ENCODE measurements at regions not wholly inside any gene's neighbourhood (a gene's known extent, or its start where the extent isn't known, plus 50 kb on each side); places are given as distances from the start of the nearest gene placed in this dataset.
"Not testable (repeated sequence)": the region's sequence is repeated elsewhere in the genome, so short reads cannot be mapped to it uniquely, and the experiment has no call there.

DNA sequence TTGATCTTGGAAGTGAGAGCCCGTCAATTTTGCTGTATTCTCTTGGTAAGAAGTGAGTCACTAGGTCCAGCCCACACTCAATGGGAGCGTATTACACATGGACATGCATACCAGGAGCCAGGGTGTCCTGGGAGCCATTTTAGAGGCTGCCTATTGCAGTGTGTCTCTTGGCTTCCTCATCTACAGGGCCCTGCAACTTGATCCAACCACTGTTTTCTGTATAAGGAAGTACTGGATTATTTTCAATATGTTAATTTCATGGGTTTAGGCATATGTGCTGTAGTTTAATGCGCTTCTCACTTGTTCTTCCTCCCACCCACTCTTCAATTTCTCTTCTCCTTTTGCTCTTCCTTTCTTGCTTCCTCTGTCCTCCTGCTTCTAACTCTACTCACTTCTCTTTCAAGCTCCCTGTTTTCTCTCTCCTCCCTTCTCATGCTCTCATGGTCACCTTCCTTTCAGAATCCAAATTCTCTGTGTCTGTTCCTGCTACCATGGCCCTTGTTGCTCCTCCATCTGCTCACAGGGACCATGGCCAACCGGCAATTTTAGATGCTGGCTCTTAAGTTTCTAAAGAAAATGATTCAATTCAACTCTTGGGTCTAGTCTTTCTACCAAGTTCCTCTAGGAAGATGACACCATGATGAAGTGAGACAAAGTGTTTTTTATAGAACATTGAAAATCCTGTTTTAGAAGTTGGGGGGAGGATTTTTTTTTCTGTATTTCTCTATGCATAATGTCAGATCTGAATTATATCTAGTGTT is 152.0 kb upstream of the ZEB2 start:
- DNase-seq, result no peak

DNA sequence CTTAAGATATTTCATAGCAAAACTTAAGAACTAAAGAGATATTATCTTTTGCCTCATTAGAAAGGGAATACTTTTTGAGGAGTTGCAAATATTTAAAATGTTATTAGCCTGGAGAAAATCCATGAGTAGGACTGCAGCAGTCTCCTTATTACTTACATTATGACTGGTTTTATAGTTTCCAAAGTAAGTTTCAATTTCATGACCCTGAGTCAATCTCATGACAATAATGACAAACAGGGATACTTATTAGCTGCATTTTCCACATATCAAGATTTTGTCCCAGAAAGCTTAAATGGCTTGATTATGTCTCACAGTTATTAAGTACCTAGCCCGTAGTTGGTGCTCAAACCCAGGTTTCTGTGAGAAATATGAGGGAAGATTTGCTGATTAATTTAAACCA is 150.8 kb upstream of the ZEB2 start:
- DNase-seq, result no peak

DNA sequence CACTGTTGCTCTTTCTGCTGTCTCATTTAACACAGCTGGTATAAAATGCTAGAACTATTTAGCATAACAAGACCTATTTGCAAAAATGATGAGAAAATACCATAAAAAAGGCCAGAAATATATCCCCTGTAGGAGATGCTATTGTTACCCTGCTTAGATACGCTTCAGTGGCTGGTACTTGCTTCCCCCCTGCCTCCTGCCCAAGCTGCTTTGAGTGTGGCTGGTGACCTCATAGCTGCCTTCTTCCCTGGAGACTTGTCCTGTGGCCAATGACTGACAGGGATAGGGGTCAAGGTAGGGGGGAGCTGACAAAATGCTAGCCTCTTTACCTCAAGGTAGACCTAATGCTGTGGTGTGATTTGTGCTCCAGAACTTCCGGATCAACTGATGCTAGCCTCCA is 150.2 kb upstream of the ZEB2 start:
- DNase-seq, result no peak

DNA sequence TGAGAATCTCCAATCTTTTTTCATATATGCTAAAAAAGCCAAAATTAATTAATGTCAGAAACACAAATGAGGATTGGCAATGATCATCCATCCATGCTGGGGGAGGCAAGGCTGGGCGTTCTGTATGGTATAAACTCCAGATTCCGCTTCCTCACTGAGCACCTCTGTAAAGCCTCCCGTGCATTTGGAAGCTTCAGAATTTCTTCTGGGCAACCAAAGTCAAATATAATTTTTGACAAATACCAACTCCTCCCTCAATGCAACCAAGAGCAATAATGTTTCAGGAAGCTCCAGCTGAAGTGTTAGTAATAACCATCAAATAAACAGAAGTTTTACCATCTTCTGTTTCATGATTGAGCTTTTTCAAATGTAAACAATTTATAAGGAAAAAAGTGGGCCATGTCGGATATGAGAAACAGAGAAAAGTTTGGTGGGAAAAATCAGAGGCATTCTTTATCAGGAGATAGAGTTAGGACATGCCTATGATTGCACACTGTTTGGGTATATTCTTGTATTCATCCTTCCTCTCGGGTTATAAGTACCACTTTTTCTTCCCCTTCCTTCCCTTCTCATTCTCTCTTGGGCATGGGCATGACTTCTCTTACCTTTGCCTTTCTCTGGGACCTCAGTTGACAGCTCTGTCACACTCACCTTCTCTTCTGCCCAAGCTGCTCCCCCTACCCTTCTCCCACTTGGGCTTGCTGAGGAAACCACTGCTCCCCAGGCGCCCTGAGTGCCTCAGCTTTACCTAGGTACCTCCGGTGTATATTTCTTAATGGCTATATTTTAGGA is 149.5 kb upstream of the ZEB2 start:
- no peak for DNase-seq

DNA sequence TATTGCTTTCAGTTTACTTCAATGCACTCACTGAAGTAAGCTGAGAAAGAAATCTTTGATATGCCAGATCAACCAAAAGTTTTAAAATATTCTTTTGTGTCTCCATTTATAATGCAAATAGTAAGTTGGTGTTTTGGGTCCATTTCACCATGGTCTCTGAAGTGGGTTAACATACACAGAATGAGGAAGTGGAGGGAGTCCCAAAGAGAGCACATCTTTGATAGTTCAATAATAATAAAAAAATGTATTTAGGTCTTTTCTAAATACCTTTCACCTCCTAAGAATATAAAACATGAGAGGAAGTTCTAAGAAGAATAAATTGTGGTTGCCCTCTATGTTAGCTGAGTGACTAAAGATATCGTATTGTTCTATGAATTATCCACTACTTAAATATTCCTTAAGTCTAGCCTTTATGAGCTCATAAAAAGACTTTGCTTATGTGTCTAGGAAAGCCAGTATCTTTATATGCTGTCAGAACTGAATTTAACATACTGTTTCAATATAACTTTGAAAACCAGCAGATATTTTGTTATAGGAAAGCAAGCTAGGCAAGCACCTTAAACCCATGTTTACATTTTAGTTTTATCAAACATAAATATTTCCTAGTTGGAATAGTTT is 148.7 kb upstream of the ZEB2 start:
- DNase-seq, result no peak

DNA sequence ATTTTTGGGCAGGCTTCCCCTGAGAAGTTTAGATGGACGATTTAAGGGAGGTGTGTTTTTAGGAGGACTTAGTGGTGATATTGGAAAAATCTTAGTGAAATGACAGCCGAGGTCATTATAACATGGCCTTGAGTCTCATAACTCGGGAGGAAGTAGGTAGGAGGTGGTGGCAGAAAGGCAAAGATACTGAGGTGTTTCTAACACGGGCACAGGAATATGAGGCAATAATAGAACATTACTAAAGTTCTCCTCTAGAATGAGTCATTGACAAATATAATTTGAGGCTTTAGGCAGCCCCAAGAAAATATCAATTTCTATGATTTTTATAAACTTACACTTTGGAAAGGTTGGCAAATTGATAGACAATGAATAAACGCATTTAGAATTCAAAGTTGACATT is 146.1 kb upstream of the ZEB2 start:
- no peak for DNase-seq

DNA sequence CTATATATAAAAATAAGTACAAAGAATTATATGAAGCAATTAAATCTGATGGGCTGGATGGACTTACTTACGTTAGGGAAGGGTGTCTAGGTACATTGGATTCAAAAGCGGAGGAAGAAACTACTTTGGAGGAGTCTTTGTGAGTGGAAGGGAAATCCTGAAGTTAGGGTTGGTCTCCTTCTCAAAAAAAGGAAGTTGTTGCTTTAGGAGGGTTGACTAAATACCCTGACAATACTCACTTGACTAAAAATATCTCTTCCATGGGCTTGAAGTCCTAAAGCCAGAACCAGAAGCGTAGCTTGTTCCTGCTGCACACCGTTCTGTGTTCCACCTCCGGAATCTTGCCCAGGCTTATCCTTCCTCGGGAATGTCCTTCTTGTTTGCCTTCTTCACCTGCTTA is 143.3 kb upstream of the ZEB2 start:
- DNase-seq, result no peak

DNA sequence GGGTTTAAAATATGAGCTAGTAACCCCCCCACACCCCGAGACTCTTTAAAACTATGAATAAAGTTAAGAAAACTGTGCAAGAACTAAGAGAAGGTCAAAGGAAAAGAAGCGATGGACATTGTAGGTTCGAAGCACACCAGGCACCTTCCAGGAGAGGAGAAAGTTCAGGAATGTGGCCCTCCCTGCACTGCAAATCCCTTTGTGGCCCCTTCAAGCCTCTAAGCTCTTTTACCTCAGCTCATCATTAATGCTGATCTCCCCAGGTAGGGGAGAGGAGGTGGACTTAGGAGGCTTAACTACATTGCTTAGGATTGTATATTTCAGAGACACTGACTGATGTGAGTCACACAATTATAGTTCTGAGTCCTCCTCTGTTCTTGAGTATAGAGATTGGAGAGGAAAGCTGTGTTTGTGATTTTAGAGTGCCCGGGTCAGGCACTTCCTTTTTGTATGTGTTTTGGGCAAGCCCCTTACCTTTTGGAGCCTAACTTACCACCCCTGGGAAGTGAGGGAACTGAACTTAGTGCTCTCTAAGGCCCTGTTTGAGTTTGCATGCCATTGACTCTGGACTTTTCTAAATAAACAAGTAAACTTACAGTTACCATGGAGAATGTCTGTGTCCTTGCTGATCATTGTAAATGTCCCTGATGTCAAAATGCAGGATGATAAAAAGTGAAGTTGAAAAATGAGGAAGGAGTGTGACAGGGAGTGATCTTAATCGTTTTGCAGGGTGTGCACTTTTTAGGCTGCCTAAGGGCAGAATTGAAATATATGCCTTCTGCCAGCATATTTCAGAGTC is 140.8 kb upstream of the ZEB2 start:
- no peak for DNase-seq

DNA sequence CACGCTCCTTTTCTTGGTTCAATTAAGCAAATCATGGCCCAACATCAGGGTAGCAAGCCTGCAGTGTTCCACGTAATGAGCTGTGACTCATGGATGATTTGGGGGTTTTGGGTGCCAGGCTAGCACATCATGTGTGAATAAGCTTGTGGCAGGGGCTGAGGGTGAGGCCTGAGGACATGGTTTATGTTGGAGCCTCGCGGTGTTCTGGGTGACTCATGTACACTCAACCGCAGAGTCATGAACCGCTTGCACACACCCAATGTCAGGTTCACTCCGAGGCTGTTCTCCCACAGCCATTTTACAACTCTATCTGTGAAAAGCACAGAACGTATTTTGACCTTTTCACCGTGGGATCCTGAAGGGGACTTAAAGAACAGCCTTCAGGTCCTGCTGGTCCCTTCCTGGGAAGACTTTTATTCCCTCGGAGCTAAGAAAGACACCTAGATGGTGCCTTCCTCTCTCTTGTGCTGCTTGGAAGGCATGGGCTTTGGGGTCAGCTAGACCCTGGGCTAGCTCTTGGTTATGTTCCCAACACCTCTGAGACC is 139.9 kb upstream of the ZEB2 start:
- DNase-seq, result no peak

DNA sequence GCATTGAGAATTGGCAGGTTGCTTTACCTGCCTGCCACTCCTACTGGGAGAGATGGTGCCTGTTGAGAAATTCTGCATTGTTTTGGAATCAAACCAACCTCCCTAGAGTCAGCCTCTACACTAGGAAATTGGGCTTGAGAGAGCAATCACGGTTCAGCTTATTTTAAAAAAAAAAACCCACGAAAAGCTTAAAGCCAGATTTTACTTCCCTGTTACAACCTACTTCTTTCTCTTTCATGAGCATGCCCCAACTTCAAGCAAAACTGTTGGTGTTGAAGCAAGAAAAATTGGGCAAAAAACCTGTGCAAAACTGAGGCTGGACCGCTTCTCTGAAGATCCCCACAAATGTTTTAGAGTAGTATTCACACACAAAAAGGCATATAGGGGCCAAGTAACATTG is 134.6 kb upstream of the ZEB2 start:
- DNase-seq, result no peak

DNA sequence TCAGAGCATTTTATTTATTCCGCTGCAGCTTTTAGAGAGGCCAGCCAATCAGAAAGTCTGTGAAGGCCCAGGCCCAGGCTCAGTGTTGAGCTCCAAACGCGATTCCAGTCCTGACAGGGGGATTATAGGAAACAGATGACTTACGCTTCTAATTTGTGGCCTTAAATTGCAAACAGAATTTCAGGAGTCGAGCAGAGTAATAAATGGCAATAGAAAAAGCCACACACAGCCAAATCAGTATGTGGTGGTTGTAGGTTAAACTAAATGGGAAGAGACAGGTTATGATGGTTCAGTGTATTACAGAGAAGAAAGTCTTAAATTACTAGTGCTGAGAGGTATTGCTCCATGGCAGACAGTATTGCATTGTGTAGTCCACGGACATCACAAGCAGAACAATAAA is 131.0 kb upstream of the ZEB2 start:
- DNase-seq, result no peak

DNA sequence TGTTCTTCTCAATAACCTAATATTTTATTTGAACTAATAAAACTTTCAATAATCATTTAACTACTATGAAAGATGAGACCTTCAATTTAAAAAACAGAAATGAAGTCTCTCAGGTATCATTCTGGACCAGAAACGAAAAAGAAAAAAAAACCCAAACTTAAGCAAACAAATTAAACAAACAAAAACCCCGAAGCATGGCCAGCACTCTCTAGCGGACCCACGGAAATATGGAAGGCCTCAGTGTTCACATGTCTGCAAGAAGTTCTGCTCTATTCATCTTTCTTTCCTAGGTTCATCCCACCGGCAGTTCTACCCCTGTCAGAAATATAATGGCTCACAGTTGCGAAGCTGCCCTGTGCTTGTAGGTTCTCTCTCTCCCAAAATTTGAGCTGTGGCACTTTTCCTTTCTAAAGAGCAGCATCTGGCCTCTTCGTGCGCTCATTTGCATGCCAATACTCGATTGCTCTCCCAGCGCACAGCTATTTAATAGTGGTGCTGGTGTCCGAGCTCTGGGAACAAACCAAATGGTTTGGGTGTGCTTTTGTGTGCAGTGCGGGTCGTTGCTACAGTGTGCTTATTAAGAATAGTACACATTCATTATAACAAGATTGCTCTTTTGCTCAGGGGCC is 129.0 kb upstream of the ZEB2 start:
- DNase-seq, result no peak

DNA sequence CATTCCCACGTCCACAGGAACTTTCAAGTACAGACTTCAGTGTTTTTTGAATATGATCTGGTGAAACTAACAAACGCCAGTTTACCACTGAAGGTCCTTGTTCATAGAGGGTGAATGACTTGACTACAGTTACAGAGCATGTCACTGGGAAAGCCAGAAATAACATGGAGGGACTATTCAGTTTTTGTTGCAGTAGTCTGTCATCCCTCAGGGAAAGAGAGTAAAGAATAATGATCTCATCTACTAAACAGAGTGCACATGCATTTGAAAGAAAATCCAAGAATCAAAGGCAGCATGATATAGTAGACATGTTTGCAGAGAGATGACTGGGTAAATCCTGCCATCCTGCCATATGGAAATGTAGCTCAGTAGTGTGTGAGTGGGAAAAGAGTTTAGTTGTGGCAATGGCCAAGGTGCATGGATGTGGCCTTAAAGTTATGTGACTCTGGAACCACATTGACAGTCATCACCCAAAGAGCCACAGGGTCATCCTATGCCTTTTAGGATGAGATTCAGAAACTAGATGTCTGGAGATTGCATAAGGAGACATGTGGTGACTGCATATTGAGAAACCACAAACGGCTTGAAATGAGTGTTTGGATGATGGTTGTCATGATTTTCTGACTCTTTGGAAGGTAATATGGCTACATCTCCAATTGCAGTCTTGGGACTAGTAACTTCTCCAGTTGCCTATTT is 125.3 kb upstream of the ZEB2 start:
- DNase-seq, result no peak

DNA sequence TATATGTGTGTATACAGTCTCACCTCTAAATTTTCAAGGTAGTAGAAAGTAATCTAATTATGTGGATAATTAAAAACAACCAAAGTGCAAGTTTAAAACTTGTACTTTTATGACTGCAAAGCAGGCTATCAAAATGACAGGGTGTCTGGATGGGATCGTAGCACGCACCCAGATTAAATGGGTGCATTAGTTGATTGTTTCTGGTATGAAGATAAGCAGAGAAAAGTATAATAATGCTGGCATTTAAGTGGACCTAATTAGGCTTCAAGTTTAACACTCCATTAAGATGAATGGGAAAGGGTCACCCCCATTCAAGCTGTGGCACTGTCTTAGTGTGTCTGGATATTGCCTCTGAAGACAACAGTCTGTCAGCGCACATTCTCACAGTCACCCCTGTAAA is 124.6 kb upstream of the ZEB2 start:
- DNase-seq, result no peak

DNA sequence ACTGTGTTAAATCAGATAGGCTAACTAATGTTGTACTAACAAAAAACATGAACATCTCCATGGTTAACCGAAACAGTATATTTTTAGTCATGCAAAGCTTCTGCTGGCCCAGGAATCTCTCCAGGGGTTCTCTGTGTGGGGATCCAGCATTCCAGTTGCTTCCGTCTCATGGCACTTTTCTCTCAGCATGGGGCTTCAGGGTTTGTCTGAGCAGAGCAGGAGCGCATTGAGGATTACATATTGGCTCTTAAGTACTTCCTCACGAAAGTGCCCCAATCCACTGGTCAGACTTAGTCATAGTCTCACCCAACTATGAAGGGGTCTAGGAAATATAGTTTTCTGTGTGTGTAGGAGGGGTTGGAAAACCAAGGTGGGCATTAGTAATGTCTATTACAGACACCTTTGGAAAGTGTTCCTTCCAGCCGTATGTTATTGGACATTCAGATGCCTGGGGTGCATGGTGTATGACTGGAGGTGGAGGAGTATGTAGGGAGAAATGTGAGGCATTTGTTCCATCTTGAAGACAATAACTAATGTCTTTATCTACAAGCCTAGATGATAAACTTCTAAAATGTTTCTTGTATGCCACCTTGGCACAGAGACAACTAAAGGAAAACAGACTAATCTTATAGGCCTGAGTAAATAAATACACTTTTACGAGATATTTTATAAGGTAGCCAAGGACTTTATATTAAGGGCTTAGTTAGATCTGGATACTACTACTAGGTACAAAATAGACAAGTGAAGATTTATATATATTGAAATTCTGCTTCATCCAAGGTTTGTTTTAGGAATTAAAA is 123.8 kb upstream of the ZEB2 start:
- no peak for DNase-seq

DNA sequence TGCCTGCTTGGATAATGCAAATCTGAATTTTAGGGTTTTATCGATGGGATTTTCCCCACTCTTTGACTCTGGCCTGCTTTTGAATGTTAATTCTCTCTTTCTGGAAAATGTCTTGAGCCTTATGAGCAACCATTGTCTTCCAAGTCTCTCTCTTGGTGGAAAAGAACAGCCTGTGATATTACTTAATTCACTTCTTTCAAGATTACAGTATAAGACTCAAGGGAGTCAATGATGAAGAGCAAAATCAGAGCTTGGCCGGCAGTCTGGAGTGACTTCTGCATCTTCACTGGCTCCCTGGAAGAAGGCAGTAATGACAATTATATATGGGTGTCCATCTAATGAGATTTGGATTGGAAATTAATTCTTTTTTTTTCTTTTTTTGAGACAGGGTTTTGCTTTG is 122.9 kb upstream of the ZEB2 start:
- no peak for DNase-seq

DNA sequence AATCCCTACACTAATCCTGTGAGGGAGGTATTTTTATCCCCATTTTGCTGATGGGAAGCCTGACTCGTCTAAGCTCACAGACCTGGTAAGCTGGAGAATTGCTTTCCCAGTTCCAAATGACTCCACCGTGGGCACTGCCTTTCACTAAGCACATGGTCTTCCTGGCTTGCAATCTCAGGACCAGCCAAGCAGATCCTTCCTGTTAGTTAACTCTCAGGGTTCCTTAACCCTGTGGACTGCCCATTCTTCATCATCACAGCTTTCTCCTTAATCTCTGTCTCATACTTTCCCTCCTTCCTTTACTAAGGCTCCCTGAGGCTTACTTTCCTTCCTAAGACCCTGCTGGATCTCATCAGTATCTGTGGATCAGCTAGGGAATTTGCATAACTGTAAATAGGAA is 122.2 kb upstream of the ZEB2 start:
- no peak for DNase-seq

DNA sequence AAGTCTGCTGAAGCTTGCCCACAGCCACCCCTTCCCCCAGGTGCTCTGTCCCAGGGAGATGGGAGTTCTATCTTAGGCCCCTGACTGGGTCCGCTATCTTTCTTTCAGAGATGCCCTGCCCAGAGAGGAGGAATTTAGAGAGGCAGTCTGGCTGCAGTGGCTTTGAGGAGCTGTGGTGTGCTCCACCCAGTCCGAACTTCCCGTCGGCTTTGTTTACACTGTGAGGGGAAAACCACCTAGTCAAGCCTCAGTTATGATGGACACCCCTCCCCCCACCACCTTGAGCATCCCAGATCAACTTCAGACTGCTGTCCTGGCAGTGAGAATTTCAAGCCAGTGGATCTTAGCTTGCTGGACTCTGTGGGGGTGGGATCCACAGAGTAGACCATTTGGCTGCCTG is 118.3 kb upstream of the ZEB2 start:
- not testable (repeated sequence) for DNase-seq

DNA sequence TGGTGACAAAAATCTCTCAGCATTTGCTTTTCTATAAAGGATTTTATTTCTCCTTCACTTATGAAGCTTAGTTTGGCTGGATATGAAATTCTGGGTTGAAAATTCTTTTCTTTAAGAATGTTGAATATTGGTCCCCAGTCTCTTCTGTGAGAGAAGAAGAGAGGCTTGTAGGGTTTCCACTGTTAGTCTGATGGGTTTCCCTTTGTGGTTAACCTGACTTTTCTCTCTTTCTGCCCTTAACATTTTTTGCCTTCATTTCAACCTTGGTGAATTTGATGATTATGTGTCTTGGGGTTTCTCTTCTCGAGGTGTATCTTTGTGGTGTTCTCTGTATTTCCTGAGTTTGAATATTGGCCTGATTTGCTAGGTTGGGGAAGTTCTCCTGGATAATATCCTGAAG is 116.9 kb upstream of the ZEB2 start:
- not testable (repeated sequence) for DNase-seq

DNA sequence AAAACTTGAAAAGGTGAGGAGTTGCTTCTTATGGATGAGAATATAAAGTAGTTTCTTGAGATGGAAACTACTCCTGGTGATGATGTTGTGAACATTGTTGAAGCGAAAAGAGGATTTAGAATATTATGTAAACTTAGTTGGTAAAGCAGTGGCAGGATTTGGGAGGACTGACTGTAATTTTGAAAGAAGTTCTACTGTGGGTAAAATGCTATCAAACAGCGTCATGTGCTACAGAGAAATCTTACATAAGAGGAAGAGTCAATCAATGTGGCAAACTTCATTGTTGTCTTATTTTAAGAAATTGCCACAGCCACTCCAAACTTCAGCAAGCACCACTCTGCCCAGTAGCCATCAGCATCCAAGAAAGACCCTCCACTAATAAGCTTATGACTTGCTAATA is 112.9 kb upstream of the ZEB2 start:
- DNase-seq, result no peak

DNA sequence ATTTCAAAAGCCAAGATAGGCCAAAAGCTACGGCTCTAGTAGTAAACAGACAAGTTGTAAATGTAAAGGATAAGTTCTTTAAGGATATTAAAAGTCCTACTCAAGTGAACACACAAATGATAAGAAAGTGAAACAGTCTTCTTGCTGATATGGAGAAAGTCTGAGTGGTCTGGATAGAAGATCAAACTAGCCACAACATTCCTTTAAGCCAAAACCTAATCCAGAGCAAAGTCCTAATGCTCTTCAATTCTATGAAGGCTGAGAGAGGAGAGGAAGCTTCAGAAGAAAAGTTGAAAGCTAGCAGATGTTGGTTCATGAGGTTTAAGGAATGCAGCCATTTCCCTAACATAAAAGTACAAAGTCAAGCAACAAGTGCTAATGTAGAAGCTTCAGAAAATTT is 111.7 kb upstream of the ZEB2 start:
- no peak for DNase-seq
